Smooth muscle cell (in vitro differentiated cells): ENCODE measurements at regions not wholly inside any gene's neighbourhood (a gene's known extent, or its start where the extent isn't known, plus 50 kb on each side); places are given as distances from the start of the nearest gene placed in this dataset.
"Not testable (repeated sequence)": the region's sequence is repeated elsewhere in the genome, so short reads cannot be mapped to it uniquely, and the experiment has no call there.

ENCODE experiments used
- DNase-seq: peaks from one replicate; lab custom pipeline; 2025; ENCODE audit not compliant: unreplicated experiment; lab: John Stamatoyannopoulos, UW
- H2AFZ ChIP-seq: fragments of 200-600 bp; sonication (generic); 2 replicates; pipeline ENCODE4 v1.6.0; 2016; ENCODE audit warnings: antibody characterized with exemption, low read depth, mild to moderate bottlenecking
- H3F3A ChIP-seq: fragments of 200-600 bp; sonication (generic); 2 replicates; pipeline ENCODE4 v1.6.0; 2017; ENCODE audit warnings: antibody characterized with exemption, low read depth
- H3K27ac ChIP-seq: fragments of 200-600 bp; sonication (generic); 2 replicates; pipeline ENCODE4 v1.5.1; 2016; ENCODE audit warnings: low read depth, mild to moderate bottlenecking
- H3K27me3 ChIP-seq: fragments of 200-600 bp; sonication (generic); 2 replicates; pipeline ENCODE4 v1.6.1; 2016; ENCODE audit warnings: low read depth, mild to moderate bottlenecking
- H3K36me3 ChIP-seq: fragments of 200-600 bp; sonication (generic); 2 replicates; pipeline ENCODE4 v1.5.1; 2016; ENCODE audit warnings: low read depth
- H3K4me1 ChIP-seq: fragments of 200-600 bp; sonication (generic); 2 replicates; pipeline ENCODE4 v1.5.1; 2016; ENCODE audit warnings: low read depth
- H3K4me2 ChIP-seq: fragments of 200-600 bp; sonication (generic); 2 replicates; pipeline ENCODE4 v1.6.0; 2016; ENCODE audit warnings: mild to moderate bottlenecking
- H3K4me3 ChIP-seq: fragments of 200-600 bp; sonication (generic); 2 replicates; pipeline ENCODE4 v1.5.1; 2016; ENCODE audit warnings: mild to moderate bottlenecking
- H3K79me2 ChIP-seq: fragments of 200-600 bp; sonication (generic); 2 replicates; pipeline ENCODE4 v1.6.0; 2016; ENCODE audit warnings: low read depth, mild to moderate bottlenecking
- H3K9ac ChIP-seq: fragments of 200-600 bp; sonication (generic); 2 replicates; pipeline ENCODE4 v1.6.0; 2016; ENCODE audit warnings: low read depth
- H3K9me3 ChIP-seq: fragments of 200-600 bp; sonication (generic); replicated peaks from 2 replicates; pipeline ENCODE4 v1.5.1; 2016; ENCODE audit warnings: low read depth
- H4K20me1 ChIP-seq: fragments of 200-600 bp; sonication (generic); 2 replicates; pipeline ENCODE4 v1.6.0; 2016; ENCODE audit warnings: low read depth
- WGBS: methylation state at CpG from one replicate; pipeline ENCODE4 v1.1.7; 2016; ENCODE audit warnings: low lambda C conversion rate; 5-methylcytosine and 5-hydroxymethylcytosine counted together
- TF ChIP-seq, protein P1 (sequence below): fragments of 200-600 bp; sonication (generic); IDR thresholded peaks from 2 replicates; pipeline ENCODE4 v1.5.1; 2017; ENCODE audit warnings: borderline replicate concordance, mild to moderate bottlenecking, antibody characterized with exemption; ENCODE audit not compliant: insufficient read depth, poor library complexity, severe bottlenecking

GRCh38 chr1:213622365-213623063 lies 365.3 kb upstream of the PROX1 start:
- Histone ChIP-seq H3K4me3 (no peak overlapping the region), H3K36me3 (no peaks in the 10 kb centered on the region), H2AFZ (no peak overlapping the region), H3F3A (no peaks in the 10 kb centered on the region), H3K27ac (no peak overlapping the region), H3K9ac (no peak overlapping the region), H3K4me1 (no peaks in the 10 kb centered on the region), H3K4me2 (peak overlapping the region; percentile 12), H3K79me2 (no peaks in the 10 kb centered on the region), H4K20me1 (no peaks in the 10 kb centered on the region), H3K9me3 (peaks cover 3% of the 10 kb centered on the region), H3K27me3 (no peaks in the 10 kb centered on the region)
- TF ChIP-seq, protein P1, sequence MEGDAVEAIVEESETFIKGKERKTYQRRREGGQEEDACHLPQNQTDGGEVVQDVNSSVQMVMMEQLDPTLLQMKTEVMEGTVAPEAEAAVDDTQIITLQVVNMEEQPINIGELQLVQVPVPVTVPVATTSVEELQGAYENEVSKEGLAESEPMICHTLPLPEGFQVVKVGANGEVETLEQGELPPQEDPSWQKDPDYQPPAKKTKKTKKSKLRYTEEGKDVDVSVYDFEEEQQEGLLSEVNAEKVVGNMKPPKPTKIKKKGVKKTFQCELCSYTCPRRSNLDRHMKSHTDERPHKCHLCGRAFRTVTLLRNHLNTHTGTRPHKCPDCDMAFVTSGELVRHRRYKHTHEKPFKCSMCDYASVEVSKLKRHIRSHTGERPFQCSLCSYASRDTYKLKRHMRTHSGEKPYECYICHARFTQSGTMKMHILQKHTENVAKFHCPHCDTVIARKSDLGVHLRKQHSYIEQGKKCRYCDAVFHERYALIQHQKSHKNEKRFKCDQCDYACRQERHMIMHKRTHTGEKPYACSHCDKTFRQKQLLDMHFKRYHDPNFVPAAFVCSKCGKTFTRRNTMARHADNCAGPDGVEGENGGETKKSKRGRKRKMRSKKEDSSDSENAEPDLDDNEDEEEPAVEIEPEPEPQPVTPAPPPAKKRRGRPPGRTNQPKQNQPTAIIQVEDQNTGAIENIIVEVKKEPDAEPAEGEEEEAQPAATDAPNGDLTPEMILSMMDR: no peak
- WGBS: 53% methylated on average over 19 of the region's 19 CpGs
- DNase-seq: no peak

DNA sequence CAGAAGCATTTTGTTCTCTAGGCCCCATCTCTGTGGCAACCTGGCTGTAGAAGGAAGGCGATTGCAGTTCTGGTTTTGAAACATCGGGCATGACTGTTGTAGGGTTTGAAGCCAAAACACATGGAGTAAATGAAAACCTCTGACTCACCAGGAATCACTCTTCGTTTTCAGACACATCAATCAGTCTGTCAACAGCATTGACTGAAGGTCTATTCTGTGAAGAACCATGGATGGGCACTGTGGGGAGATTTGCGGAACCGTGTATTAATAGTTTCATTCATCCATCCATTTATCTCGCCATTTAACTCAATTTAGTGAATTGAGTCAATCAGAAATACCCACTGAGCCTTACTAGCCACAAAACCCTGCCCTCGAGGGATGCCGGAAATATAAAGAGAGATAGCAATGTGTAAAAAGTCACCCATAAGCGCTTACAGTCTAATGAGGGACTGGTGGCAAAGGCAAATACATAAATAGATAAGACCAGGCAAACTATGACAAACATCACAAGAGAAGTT lies 364.6 kb upstream of the PROX1 start:
- no peaks in the 10 kb centered on the region for H3K4me1 ChIP-seq
- no peaks in the 10 kb centered on the region for H3K79me2 ChIP-seq
- TF ChIP-seq, protein P1: no peak
- no peak overlapping the region for H2AFZ ChIP-seq
- no peaks in the 10 kb centered on the region for H3K27me3 ChIP-seq
- DNase-seq: no peak
- WGBS: 69% methylated on average over 9 of the region's 9 CpGs
- no peak overlapping the region for H3K9ac ChIP-seq
- no peak overlapping the region for H3K27ac ChIP-seq
- no peak overlapping the region for H3K4me2 ChIP-seq
- H3K36me3 ChIP-seq: no peaks in the 10 kb centered on the region
- peaks cover 3% of the 10 kb centered on the region for H3K9me3 ChIP-seq
- H3K4me3 ChIP-seq: no peak overlapping the region
- no peaks in the 10 kb centered on the region for H4K20me1 ChIP-seq
- no peaks in the 10 kb centered on the region for H3F3A ChIP-seq

GRCh38 chr1:213623862-213624261 lies 363.9 kb upstream of the PROX1 start:
- H3K79me2 ChIP-seq: no peaks in the 10 kb centered on the region
- no peaks in the 10 kb centered on the region for H3K36me3 ChIP-seq
- no peak for DNase-seq
- H3K27me3 ChIP-seq: no peaks in the 10 kb centered on the region
- H3K4me2 ChIP-seq: no peak overlapping the region
- H3K9me3 ChIP-seq: peaks cover 3% of the 10 kb centered on the region
- TF ChIP-seq, protein P1: no peak
- H3F3A ChIP-seq: no peaks in the 10 kb centered on the region
- 74% methylated on average over 4 of the region's 4 CpGs for WGBS
- H4K20me1 ChIP-seq: no peaks in the 10 kb centered on the region
- H3K4me1 ChIP-seq: no peaks in the 10 kb centered on the region
- H3K9ac ChIP-seq: no peak overlapping the region
- H2AFZ ChIP-seq: no peak overlapping the region
- no peak overlapping the region for H3K27ac ChIP-seq
- no peak overlapping the region for H3K4me3 ChIP-seq

GRCh38 chr1:213636778-213637177 lies 351.0 kb upstream of the PROX1 start:
- not testable (repeated sequence) for H3K27me3 ChIP-seq, H3K4me1 ChIP-seq, DNase-seq, H3K36me3 ChIP-seq, H3K79me2 ChIP-seq, H3K9me3 ChIP-seq, H3K27ac ChIP-seq, H3F3A ChIP-seq, H3K4me2 ChIP-seq, H4K20me1 ChIP-seq, H3K4me3 ChIP-seq, H2AFZ ChIP-seq, H3K9ac ChIP-seq
